WTC11 (cell line): ENCODE measurements at regions not wholly inside any gene's neighbourhood (a gene's known extent, or its start where the extent isn't known, plus 50 kb on each side); places are given as distances from the start of the nearest gene placed in this dataset.

Experiments used
- ATAC-seq: fragments of 200-7000 bp; cut with Tn5 transposase; 2 replicates; pipeline ENCODE4 v1.10.0; 2021; ENCODE audit warnings: mild to moderate bottlenecking, moderate library complexity
- CTCF ChIA-PET: fragments of 300-600 bp; sonication (Branson Sonifier 250); formaldehyde crosslinking; loops from one replicate; lab custom pipeline; 2021; ENCODE audit warnings: antibody characterized with exemption; lab: Charles Lee
- POLR2A ChIA-PET: fragments of 350-600 bp; sonication (Branson Sonifier 250); formaldehyde crosslinking; loops from one replicate; lab custom pipeline; 2021; ENCODE audit warnings: antibody characterized with exemption; lab: Charles Lee
- DNase-seq: peaks from one replicate; pipeline ENCODE4 v3.0.0; 2021; ENCODE audit warnings: low spot score
- H3K27ac Mint-ChIP-seq: 2 replicates; pipeline ENCODE4 v1.8.0; 2021; ENCODE audit warnings: mixed read lengths
- H3K27me3 Mint-ChIP-seq: 2 replicates; pipeline ENCODE4 v1.8.0; 2021; ENCODE audit warnings: low read depth, mild to moderate bottlenecking, moderate library complexity, mixed read lengths
- H3K36me3 Mint-ChIP-seq: 2 replicates; pipeline ENCODE4 v1.8.0; 2021; ENCODE audit warnings: mixed read lengths
- H3K4me1 Mint-ChIP-seq: 2 replicates; pipeline ENCODE4 v1.8.0; 2022; ENCODE audit warnings: mixed read lengths
- H3K4me3 Mint-ChIP-seq: 2 replicates; pipeline ENCODE4 v1.8.0; 2021; ENCODE audit warnings: mild to moderate bottlenecking, moderate library complexity, mixed read lengths
- H3K9me3 Mint-ChIP-seq: 2 replicates; pipeline ENCODE4 v1.8.0; 2021; ENCODE audit warnings: mixed read lengths
- AR ChIP-seq: fragments of 250-450 bp; sonication (Bioruptor Pico); IDR thresholded peaks from 2 replicates; pipeline ENCODE4 v1.9.0; 2021; ENCODE audit warnings: mild to moderate bottlenecking
- ATF3 ChIP-seq: sonication (generic); formaldehyde crosslinking; conservative IDR thresholded peaks from 2 replicates; pipeline ENCODE4 v1.8.1; 2022; ENCODE audit warnings: mild to moderate bottlenecking, missing genetic modification reagents
- E2F1 ChIP-seq: sonication (generic); formaldehyde crosslinking; IDR thresholded peaks from 2 replicates; pipeline ENCODE4 v1.8.0; 2022; ENCODE audit warnings: mild to moderate bottlenecking, missing genetic modification reagents
- E2F5 ChIP-seq: sonication (generic); formaldehyde crosslinking; IDR thresholded peaks from 2 replicates; pipeline ENCODE4 v1.8.1; 2022; ENCODE audit warnings: mild to moderate bottlenecking, moderate library complexity, missing genetic modification reagents
- ERG ChIP-seq: fragments of 250-450 bp; sonication (Bioruptor Pico); IDR thresholded peaks from 2 replicates; pipeline ENCODE4 v1.8.0; 2021; ENCODE audit warnings: mild to moderate bottlenecking
- ETV6 ChIP-seq: sonication (generic); formaldehyde crosslinking; IDR thresholded peaks from 2 replicates; pipeline ENCODE4 v1.8.1; 2022; ENCODE audit warnings: mild to moderate bottlenecking, missing genetic modification reagents
- FOXJ3 ChIP-seq: sonication (generic); formaldehyde crosslinking; IDR thresholded peaks from 2 replicates; pipeline ENCODE4 v1.9.0; 2021; ENCODE audit warnings: missing genetic modification reagents, mild to moderate bottlenecking, borderline replicate concordance
- GABPB1 ChIP-seq: sonication (generic); formaldehyde crosslinking; IDR thresholded peaks from 2 replicates; pipeline ENCODE4 v1.8.1; 2023; ENCODE audit warnings: mild to moderate bottlenecking, missing genetic modification reagents
- IRF1 ChIP-seq: sonication (generic); formaldehyde crosslinking; IDR thresholded peaks from 2 replicates; pipeline ENCODE4 v1.8.0; 2023; ENCODE audit warnings: missing genetic modification reagents
- MAX ChIP-seq: sonication (generic); formaldehyde crosslinking; IDR thresholded peaks from 2 replicates; pipeline ENCODE4 v1.8.0; 2022; ENCODE audit warnings: mild to moderate bottlenecking, missing genetic modification reagents
- MYBL2 ChIP-seq: sonication (generic); formaldehyde crosslinking; IDR thresholded peaks from 2 replicates; pipeline ENCODE4 v1.8.1; 2023; ENCODE audit warnings: mild to moderate bottlenecking, moderate library complexity, missing genetic modification reagents
- SOX15 ChIP-seq: fragments of 250-450 bp; sonication (Bioruptor Pico); IDR thresholded peaks from 2 replicates; pipeline ENCODE4 v1.9.0; 2021; ENCODE audit warnings: mild to moderate bottlenecking
- STAT6 ChIP-seq: sonication (generic); formaldehyde crosslinking; conservative IDR thresholded peaks from 2 replicates; pipeline ENCODE4 v1.8.1; 2023; ENCODE audit warnings: mild to moderate bottlenecking, low read depth, missing genetic modification reagents, moderate library complexity
- TEAD1 ChIP-seq: sonication (generic); formaldehyde crosslinking; IDR thresholded peaks from 2 replicates; pipeline ENCODE4 v1.8.0; 2022; ENCODE audit warnings: mild to moderate bottlenecking, missing genetic modification reagents
- USF2 ChIP-seq: sonication (generic); formaldehyde crosslinking; IDR thresholded peaks from 2 replicates; pipeline ENCODE4 v1.8.1; 2023; ENCODE audit warnings: mild to moderate bottlenecking, missing genetic modification reagents, moderate library complexity
- ZNF396 ChIP-seq: fragments of 250-450 bp; sonication (Bioruptor Pico); IDR thresholded peaks from 2 replicates; pipeline ENCODE4 v1.8.0; 2021; ENCODE audit warnings: mild to moderate bottlenecking, moderate library complexity, borderline replicate concordance
- ZNF416 ChIP-seq: fragments of 250-450 bp; sonication (Bioruptor Pico); IDR thresholded peaks from 2 replicates; pipeline ENCODE4 v1.9.0; 2021; ENCODE audit warnings: mild to moderate bottlenecking, inconsistent platforms
- ZNF425 ChIP-seq: fragments of 250-450 bp; sonication (Bioruptor Pico); conservative IDR thresholded peaks from 2 replicates; pipeline ENCODE4 v1.9.0; 2021; ENCODE audit warnings: mild to moderate bottlenecking
- ZSCAN18 ChIP-seq: fragments of 250-450 bp; sonication (Bioruptor Pico); IDR thresholded peaks from 2 replicates; pipeline ENCODE4 v2.1.2; 2022; ENCODE audit warnings: mild to moderate bottlenecking, moderate library complexity

GRCh38 chrY:15779891-15780290 lies 1255.6 kb downstream of the NLGN4Y start:
- peaks cover 8% of the 10 kb centered on the region for H3K27me3 Mint-ChIP-seq
- peaks cover 8% of the 10 kb centered on the region for H3K9me3 Mint-ChIP-seq
- H3K4me1 Mint-ChIP-seq = peaks cover 5% of the 10 kb centered on the region; the same call in 1 of the 2 replicates
- ChIA-PET POLR2A (no interaction called here), CTCF (no interaction called here)
- TF ChIP-seq AR (CRISPR knock-in tag) = no peak
- no peak for TF ChIP-seq GABPB1 (CRISPR knock-in tag)
- TF ChIP-seq TEAD1 (CRISPR knock-in tag) = no peak
- TF ChIP-seq ETV6 (CRISPR knock-in tag) = no peak
- no peak for TF ChIP-seq E2F5 (CRISPR knock-in tag)
- no peak for TF ChIP-seq MAX (CRISPR knock-in tag)
- no peak for TF ChIP-seq SOX15
- no peak for TF ChIP-seq USF2 (CRISPR knock-in tag)
- TF ChIP-seq ERG (CRISPR knock-in tag) = no peak
- TF ChIP-seq ATF3 (CRISPR knock-in tag) = no peak
- TF ChIP-seq FOXJ3 (CRISPR knock-in tag) = no peak
- no peak for DNase-seq
- no peaks in the 10 kb centered on the region; the same call in 1 of the 2 replicates for H3K36me3 Mint-ChIP-seq
- no peak overlapping the region for H3K27ac Mint-ChIP-seq
- no peak overlapping the region for H3K4me3 Mint-ChIP-seq
- ATAC-seq = no peak

GRCh38 chrY:15800021-15800420 lies 1275.7 kb downstream of the NLGN4Y start:
- H3K27ac Mint-ChIP-seq = peak overlapping the region; percentile 71
- H3K27me3 Mint-ChIP-seq = no peaks in the 10 kb centered on the region
- no peak overlapping the region for H3K4me3 Mint-ChIP-seq
- H3K9me3 Mint-ChIP-seq = peaks cover 4% of the 10 kb centered on the region
- ChIA-PET POLR2A (no interaction called here), CTCF (no interaction called here)
- peaks cover 9% of the 10 kb centered on the region for H3K4me1 Mint-ChIP-seq
- DNase-seq (no peak), ATAC-seq (no peak; the same call in 1 of the 2 replicates)
- H3K36me3 Mint-ChIP-seq = peaks cover 4% of the 10 kb centered on the region
- no peak for TF ChIP-seq MYBL2 (CRISPR knock-in tag)
- TF ChIP-seq ZNF416 (CRISPR knock-in tag) = no peak
- no peak for TF ChIP-seq IRF1 (CRISPR knock-in tag)
- no peak for TF ChIP-seq GABPB1 (CRISPR knock-in tag)
- no peak for TF ChIP-seq ZNF396
- TF ChIP-seq E2F1 (CRISPR knock-in tag) = no peak
- TF ChIP-seq ZSCAN18 (CRISPR knock-in tag) = no peak
- no peak for TF ChIP-seq STAT6 (CRISPR knock-in tag)
- no peak for TF ChIP-seq ZNF425 (CRISPR knock-in tag)
